HepG2 (cell line): ENCODE measurements at regions not wholly inside any gene's neighbourhood (a gene's known extent, or its start where the extent isn't known, plus 50 kb on each side); places are given as distances from the start of the nearest gene placed in this dataset.

Experiments used
- ATAC-seq: fragments of 200-7000 bp; cut with Tn5 transposase; 3 replicates; pipeline ENCODE4 v1.9.1; 2020; ENCODE audit warnings: mild to moderate bottlenecking, moderate library complexity
- BruUV-seq: library from RNA; stranded (reverse); fragments of 400-500 nt; replicated peaks from 2 replicates; lab custom pipeline; 2021; lab: Mats Ljungman, UMichigan
- CTCF ChIA-PET: fragments of 300-600 bp; formaldehyde crosslinking; extraction: SDS; loops from one replicate; lab custom pipeline; 2021; ENCODE audit warnings: low total read pairs, inconsistent platforms, low intra/inter-chr PET ratio; lab: Yijun Ruan, JAX
- POLR2A ChIA-PET: fragments of 350-600 bp; sonication (Branson Sonifier 250); formaldehyde crosslinking; loops from one replicate; lab custom pipeline; 2020; ENCODE audit warnings: antibody characterized with exemption, inconsistent platforms; lab: Yijun Ruan, JAX
- DNase-seq: peaks from one replicate; pipeline ENCODE4 v3.0.0-alpha.2; 2015; ENCODE audit warnings: low spot score
- FAIRE-seq: peaks from 3 replicates; lab custom pipeline; 2011; peaks lifted over from hg19 to GRCh38; lab: Jason Lieb, UNC
- H2AFZ ChIP-seq: one replicate; pipeline ENCODE4 v1.6.1; 2011; ENCODE audit warnings: low read length, inconsistent platforms
- H3K27ac ChIP-seq: fragments of 300-600 bp; 3 replicates; pipeline ENCODE4 v1.8.0; 2011; ENCODE audit warnings: mixed run types, mild to moderate bottlenecking, mixed read lengths, low read length, inconsistent platforms; ENCODE audit not compliant: insufficient read depth; ENCODE audit errors: extremely low read length
- H3K27me3 ChIP-seq, 2 experiments: fragments of 200-600 bp in 1 of 2; 2 replicates in 1 of 2; 3 replicates in 1 of 2; pipeline versions ENCODE4 v1.6.0 to v1.8.0; 2011; ENCODE audit warnings: low read length in 2 of 2, mild to moderate bottlenecking in 2 of 2, moderate library complexity in 2 of 2, inconsistent platforms in 1 of 2; ENCODE audit not compliant: insufficient read depth in 2 of 2, control insufficient read depth in 1 of 2
- H3K36me3 ChIP-seq, 2 experiments: fragments of 200-600 bp in 1 of 2; replicated peaks in 1 of 2; 2 replicates in 1 of 2; 3 replicates in 1 of 2; pipeline versions ENCODE4 v1.5.1 to v1.8.0; 2011; ENCODE audit warnings: low read length in 2 of 2, inconsistent platforms in 1 of 2; ENCODE audit not compliant: insufficient read depth in 2 of 2, control insufficient read depth in 1 of 2
- H3K4me1 ChIP-seq: 2 replicates; pipeline ENCODE4 v1.5.1; 2012; ENCODE audit warnings: low read length, inconsistent platforms; ENCODE audit not compliant: insufficient read depth
- H3K4me2 ChIP-seq: 2 replicates; pipeline ENCODE4 v1.6.0; 2011; ENCODE audit warnings: low read depth, low read length, inconsistent platforms
- H3K4me3 ChIP-seq, 3 experiments: fragments of 200-600 bp in 1 of 3; sonication (generic), shearing (Covaris generic) in 1 of 3; replicated peaks in 1 of 3; 2 replicates each; pipeline ENCODE4 v1.5.1; 2011 to 2016; ENCODE audit warnings: low read length in 3 of 3, inconsistent platforms in 2 of 3, low read depth in 2 of 3, mild to moderate bottlenecking in 2 of 3, control low read depth in 1 of 3, mixed read lengths in 1 of 3; ENCODE audit not compliant: insufficient read depth in 1 of 3
- H3K79me2 ChIP-seq: one replicate; pipeline ENCODE4 v1.6.1; 2011; ENCODE audit warnings: low read length, inconsistent platforms; ENCODE audit not compliant: insufficient read depth
- H3K9ac ChIP-seq: 2 replicates; pipeline ENCODE4 v1.6.0; 2011; ENCODE audit warnings: mild to moderate bottlenecking, low read depth, low read length, inconsistent platforms; ENCODE audit not compliant: insufficient read depth
- H3K9me3 ChIP-seq: 2 replicates; pipeline ENCODE4 v1.5.1; 2012; ENCODE audit warnings: mild to moderate bottlenecking, low read length
- H4K20me1 ChIP-seq: 2 replicates; pipeline ENCODE4 v1.6.0; 2011; ENCODE audit warnings: inconsistent platforms, mild to moderate bottlenecking, low read length, moderate library complexity; ENCODE audit not compliant: insufficient read depth
- CEBPG ChIP-seq: IDR thresholded peaks from 2 replicates; pipeline ENCODE4 v1.6.1; 2016
- FOSL1 ChIP-seq: sonication (generic); formaldehyde crosslinking; IDR thresholded peaks from 2 replicates; pipeline ENCODE4 v1.9.0; 2021; ENCODE audit warnings: missing genetic modification reagents, borderline replicate concordance
- KLF16 ChIP-seq, 2 experiments: sonication (generic) in 1 of 2; formaldehyde crosslinking in 1 of 2; IDR thresholded peaks; 2 replicates each; pipeline versions ENCODE4 v1.6.1 to v1.8.0; 2016 to 2023; ENCODE audit warnings: missing genetic modification reagents in 2 of 2, missing compliant biosample characterization in 1 of 2
- REST ChIP-seq, 2 experiments: IDR thresholded peaks; 2 replicates each; pipeline ENCODE4 v1.6.1; 2011 to 2012; ENCODE audit warnings: low read length in 2 of 2, borderline replicate concordance in 1 of 2, low read depth in 1 of 2, mild to moderate bottlenecking in 1 of 2, moderate library complexity in 1 of 2
- TRIM22 ChIP-seq: fragments of 450-650 bp; IDR thresholded peaks from 2 replicates; pipeline ENCODE4 v1.6.1; 2017
- ZBTB14 ChIP-seq: sonication (generic); formaldehyde crosslinking; IDR thresholded peaks from 2 replicates; pipeline ENCODE4 v1.4.0; 2020; ENCODE audit warnings: missing genetic modification reagents
- ZFP1 ChIP-seq: IDR thresholded peaks from 2 replicates; pipeline ENCODE4 v1.6.1; 2016
- WGBS: methylation state at CpG from one replicate; pipeline ENCODE4 v1.1.6; 2017; ENCODE audit warnings: low lambda C conversion rate; 5-methylcytosine and 5-hydroxymethylcytosine counted together
- in situ Hi-C: cut with HindIII; loops from 2 replicates; pipeline ENCODE4 v1.10.0; 2017; ENCODE audit warnings: low pct_unique_long_range_greater_than_20kb; ENCODE audit not compliant: extremely low pct_ligation_motif_present
- intact Hi-C: fragments of 100-400 bp; cut with micrococcal nuclease; formaldehyde crosslinking; loops from one replicate; pipeline ENCODE4 v1.10.0; 2022; ENCODE audit not compliant: unreplicated experiment
- TF ChIP-seq, protein P1 (sequence below): sonication (generic); formaldehyde crosslinking; IDR thresholded peaks from 2 replicates; pipeline ENCODE4 v1.5.0; 2020; ENCODE audit warnings: mild to moderate bottlenecking, missing genetic modification reagents

- ATAC-seq (no peak), DNase-seq (no peak), FAIRE-seq (no peak)
- POLR2A ChIA-PET = interaction anchor here (0.6 kb wide), 1 partner anchor 183 kb away, joined by 3 read pairs; no protein-coding TSS in a partner anchor
- no peak overlapping the region for H3K9ac ChIP-seq
- no TSS peak for BruUV-seq
- no peak overlapping the region for H3K4me3 ChIP-seq
- no peaks in the 10 kb centered on the region for H3K9me3 ChIP-seq
- no peak overlapping the region for H3K27ac ChIP-seq
- no peaks in the 10 kb centered on the region for H4K20me1 ChIP-seq
- CTCF ChIA-PET = no interaction called here
- WGBS = 33% methylated on average over 3 of the region's 3 CpGs
- intact Hi-C loops (no loop called here), in situ Hi-C loops (no loop called here)
- TF ChIP-seq KLF16 (CRISPR knock-in tag; IDR thresholded peaks at IDR 0.05) = no peak
- TF ChIP-seq REST (IDR thresholded peaks at IDR 0.05; ENCODE audit: borderline replicate concordance in 1 of 2, low read depth in 1 of 2, low read length in 2 of 2) = no peak
- no peak for TF ChIP-seq FOSL1
- TF ChIP-seq TRIM22 = no peak
- TF ChIP-seq ZBTB14 (CRISPR knock-in tag) = no peak
- no peak for TF ChIP-seq CEBPG (CRISPR knock-in tag)
- no peak for TF ChIP-seq ZFP1 (CRISPR knock-in tag)
- TF ChIP-seq, protein P1, sequence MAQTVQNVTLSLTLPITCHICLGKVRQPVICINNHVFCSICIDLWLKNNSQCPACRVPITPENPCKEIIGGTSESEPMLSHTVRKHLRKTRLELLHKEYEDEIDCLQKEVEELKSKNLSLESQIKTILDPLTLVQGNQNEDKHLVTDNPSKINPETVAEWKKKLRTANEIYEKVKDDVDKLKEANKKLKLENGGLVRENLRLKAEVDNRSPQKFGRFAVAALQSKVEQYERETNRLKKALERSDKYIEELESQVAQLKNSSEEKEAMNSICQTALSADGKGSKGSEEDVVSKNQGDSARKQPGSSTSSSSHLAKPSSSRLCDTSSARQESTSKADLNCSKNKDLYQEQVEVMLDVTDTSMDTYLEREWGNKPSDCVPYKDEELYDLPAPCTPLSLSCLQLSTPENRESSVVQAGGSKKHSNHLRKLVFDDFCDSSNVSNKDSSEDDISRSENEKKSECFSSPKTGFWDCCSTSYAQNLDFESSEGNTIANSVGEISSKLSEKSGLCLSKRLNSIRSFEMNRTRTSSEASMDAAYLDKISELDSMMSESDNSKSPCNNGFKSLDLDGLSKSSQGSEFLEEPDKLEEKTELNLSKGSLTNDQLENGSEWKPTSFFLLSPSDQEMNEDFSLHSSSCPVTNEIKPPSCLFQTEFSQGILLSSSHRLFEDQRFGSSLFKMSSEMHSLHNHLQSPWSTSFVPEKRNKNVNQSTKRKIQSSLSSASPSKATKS = no peak
- H3K27me3 ChIP-seq = no peaks in the 10 kb centered on the region
- no peaks in the 10 kb centered on the region for H3K79me2 ChIP-seq
- H3K4me2 ChIP-seq = no peak overlapping the region
- no peaks in the 10 kb centered on the region for H3K36me3 ChIP-seq
- no peaks in the 10 kb centered on the region for H3K4me1 ChIP-seq
- no peak overlapping the region for H2AFZ ChIP-seq
Measured at GRCh38 chr7:80318081-80318480, 183.4 kb downstream of the GNAI1 start.
